Prostate gland (tissue), 2 donors: ENCODE measurements at regions not wholly inside any gene's neighbourhood (a gene's known extent, or its start where the extent isn't known, plus 50 kb on each side); places are given as distances from the start of the nearest gene placed in this dataset.

Experiments
- DNase-seq: peaks from one replicate; pipeline ENCODE4 v3.0.0-alpha.2; 2019; ENCODE audit warnings: low spot score
- H3K27ac ChIP-seq, 2 donors: fragments of 200-600 bp; sonication (generic); 2 replicates each; pipeline ENCODE4 v1.5.1; 2017 to 2019
- H3K27me3 ChIP-seq: fragments of 200-600 bp; sonication (generic); replicated peaks from 2 replicates; pipeline ENCODE4 v1.5.1; 2019; ENCODE audit not compliant: insufficient read depth
- H3K36me3 ChIP-seq, 2 donors: fragments of 200-600 bp; sonication (generic); 1 replicate in 1 of 2; 2 replicates in 1 of 2; pipeline versions ENCODE4 v1.5.1 to v1.8.1; 2017 to 2019
- H3K4me1 ChIP-seq: fragments of 200-600 bp; sonication (generic); replicated peaks from 2 replicates; pipeline ENCODE4 v1.5.1; 2019
- H3K4me3 ChIP-seq, 2 donors: fragments of 200-600 bp; sonication (generic); 2 replicates each; pipeline ENCODE4 v1.5.1; 2017 to 2019
- H3K9me3 ChIP-seq: fragments of 200-600 bp; sonication (generic); 2 replicates; pipeline ENCODE4 v1.5.1; 2017
- CTCF ChIP-seq, 4 experiments: fragments of 200-600 bp in 2 of 4; fragments of 450-650 bp in 2 of 4; sonication (generic) in 2 of 4; IDR thresholded peaks; 1 replicate in 3 of 4; 2 replicates in 1 of 4; pipeline ENCODE4 v1.5.1; 2016 to 2019; ENCODE audit warnings: antibody characterized with exemption in 4 of 4, mild to moderate bottlenecking in 2 of 4, moderate library complexity in 2 of 4
- POLR2A ChIP-seq: fragments of 450-650 bp; IDR thresholded peaks from one replicate; pipeline ENCODE4 v1.6.1; 2016; ENCODE audit warnings: antibody characterized with exemption, mild to moderate bottlenecking
- POLR2AphosphoS5 ChIP-seq: sonication (generic); formaldehyde crosslinking; IDR thresholded peaks from one replicate; pipeline ENCODE4 v1.6.1; 2017; ENCODE audit warnings: antibody characterized with exemption
- WGBS: methylation state at CpG from one replicate; pipeline ENCODE4 v1.1.5; 2018; 5-methylcytosine and 5-hydroxymethylcytosine counted together
- intact Hi-C: fragments of 100-400 bp; cut with DNase I; formaldehyde crosslinking; loops from one replicate; pipeline ENCODE4 v1.14.2; 2022

- intact Hi-C loops, result no loop called here
- no peak overlapping the region for H3K4me3 ChIP-seq
- no peak for TF ChIP-seq CTCF (IDR thresholded peaks at IDR 0.05)
- no peak for TF ChIP-seq POLR2A
- no peak for TF ChIP-seq POLR2AphosphoS5
- no peak overlapping the region for H3K27ac ChIP-seq
- H3K9me3 ChIP-seq, result no peaks in the 10 kb centered on the region
- H3K27me3 ChIP-seq, result no peaks in the 10 kb centered on the region
- 66% methylated on average over 4 of the region's 4 CpGs for WGBS
- DNase-seq, result no peak
- H3K4me1 ChIP-seq, result no peaks in the 10 kb centered on the region
- no peaks in the 10 kb centered on the region for H3K36me3 ChIP-seq
Observed at GRCh38 chr18:2425426-2426317, 145.6 kb downstream of the METTL4 start.

- Histone ChIP-seq H3K9me3 (no peaks in the 10 kb centered on the region), H3K27ac (no peak overlapping the region), H3K4me1 (no peaks in the 10 kb centered on the region), H3K36me3 (no peaks in the 10 kb centered on the region), H3K27me3 (no peaks in the 10 kb centered on the region), H3K4me3 (no peak overlapping the region)
- intact Hi-C loops, result no loop called here
- no peak for DNase-seq
- no peak for TF ChIP-seq POLR2AphosphoS5
- TF ChIP-seq POLR2A, result no peak
- no peak for TF ChIP-seq CTCF (IDR thresholded peaks at IDR 0.05)
Observed at GRCh38 chr18:2430191-2430590, 141.1 kb downstream of the METTL4 start.

GRCh38 chr18:2431806-2432205 is 139.5 kb downstream of the METTL4 start:
- Histone ChIP-seq H3K36me3 (no peaks in the 10 kb centered on the region), H3K4me1 (no peaks in the 10 kb centered on the region), H3K27ac (no peak overlapping the region), H3K9me3 (no peaks in the 10 kb centered on the region), H3K27me3 (no peaks in the 10 kb centered on the region), H3K4me3 (no peak overlapping the region)
- 62% methylated on average over 2 of the region's 2 CpGs for WGBS
- intact Hi-C loops, result no loop called here
- DNase-seq, result no peak
- TF ChIP-seq CTCF (IDR thresholded peaks at IDR 0.05), result no peak
- no peak for TF ChIP-seq POLR2A
- TF ChIP-seq POLR2AphosphoS5, result no peak

- intact Hi-C loops, result no loop called here
- Histone ChIP-seq H3K9me3 (no peaks in the 10 kb centered on the region), H3K27me3 (no peaks in the 10 kb centered on the region), H3K4me1 (no peaks in the 10 kb centered on the region), H3K27ac (no peak overlapping the region), H3K4me3 (no peak overlapping the region), H3K36me3 (no peaks in the 10 kb centered on the region)
- TF ChIP-seq POLR2AphosphoS5, result no peak
- TF ChIP-seq POLR2A, result no peak
- TF ChIP-seq CTCF (IDR thresholded peaks at IDR 0.05), result no peak
- WGBS, result 54% methylated on average over 1 of the region's 1 CpG
- DNase-seq, result no peak
Observed at GRCh38 chr18:2433366-2433765, 137.9 kb downstream of the METTL4 start.

GRCh38 chr18:2441544-2441943 is 129.8 kb downstream of the METTL4 start:
- intact Hi-C loops, result no loop called here
- Histone ChIP-seq H3K27me3 (no peaks in the 10 kb centered on the region), H3K27ac (no peak overlapping the region), H3K4me3 (no peak overlapping the region), H3K36me3 (no peaks in the 10 kb centered on the region), H3K9me3 (no peaks in the 10 kb centered on the region), H3K4me1 (no peaks in the 10 kb centered on the region)
- DNase-seq, result no peak
- WGBS, result 98% methylated on average over 2 of the region's 2 CpGs
- TF ChIP-seq POLR2A (no peak), POLR2AphosphoS5 (no peak), CTCF (IDR thresholded peaks at IDR 0.05) (no peak)
